Choroid plexus epithelial cell (primary cell): ENCODE measurements at regions not wholly inside any gene's neighbourhood (a gene's known extent, or its start where the extent isn't known, plus 50 kb on each side); places are given as distances from the start of the nearest gene placed in this dataset.

Source experiments
- DNase-seq: peaks from one replicate; pipeline ENCODE4 v3.0.0-alpha.2; 2010; ENCODE audit warnings: low read depth
- H3K4me3 ChIP-seq: 2 replicates; pipeline ENCODE4 v1.5.1; 2011; ENCODE audit warnings: low read depth, mild to moderate bottlenecking, control low read depth, low read length, moderate library complexity
- TF ChIP-seq, protein P1 (sequence below): conservative IDR thresholded peaks from 2 replicates; pipeline ENCODE4 v1.5.1; 2011; ENCODE audit warnings: low read depth, mild to moderate bottlenecking, control low read depth, inconsistent platforms, low read length, moderate library complexity

DNA sequence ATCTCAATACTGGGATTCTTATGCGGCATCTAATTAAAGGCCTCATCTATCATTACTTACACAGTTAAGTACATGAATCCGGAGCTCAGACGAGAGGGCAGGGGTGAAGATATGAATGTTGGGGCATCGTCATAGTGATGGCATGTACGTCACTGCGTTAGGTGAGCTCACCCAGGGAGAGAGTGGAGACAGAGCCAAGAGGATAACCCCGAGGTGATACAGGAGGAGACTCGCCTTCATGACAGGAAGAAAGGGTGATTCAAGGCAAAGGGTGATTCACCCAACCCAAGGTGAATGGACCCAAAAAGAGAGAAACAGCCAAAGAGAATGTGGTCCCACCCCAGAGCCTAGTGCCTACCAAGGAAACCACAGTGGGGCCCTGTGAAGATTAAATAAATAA lies 132.9 kb upstream of the BLID start:
- DNase-seq: no peak
- no peak overlapping the region for H3K4me3 ChIP-seq
- TF ChIP-seq, protein P1, sequence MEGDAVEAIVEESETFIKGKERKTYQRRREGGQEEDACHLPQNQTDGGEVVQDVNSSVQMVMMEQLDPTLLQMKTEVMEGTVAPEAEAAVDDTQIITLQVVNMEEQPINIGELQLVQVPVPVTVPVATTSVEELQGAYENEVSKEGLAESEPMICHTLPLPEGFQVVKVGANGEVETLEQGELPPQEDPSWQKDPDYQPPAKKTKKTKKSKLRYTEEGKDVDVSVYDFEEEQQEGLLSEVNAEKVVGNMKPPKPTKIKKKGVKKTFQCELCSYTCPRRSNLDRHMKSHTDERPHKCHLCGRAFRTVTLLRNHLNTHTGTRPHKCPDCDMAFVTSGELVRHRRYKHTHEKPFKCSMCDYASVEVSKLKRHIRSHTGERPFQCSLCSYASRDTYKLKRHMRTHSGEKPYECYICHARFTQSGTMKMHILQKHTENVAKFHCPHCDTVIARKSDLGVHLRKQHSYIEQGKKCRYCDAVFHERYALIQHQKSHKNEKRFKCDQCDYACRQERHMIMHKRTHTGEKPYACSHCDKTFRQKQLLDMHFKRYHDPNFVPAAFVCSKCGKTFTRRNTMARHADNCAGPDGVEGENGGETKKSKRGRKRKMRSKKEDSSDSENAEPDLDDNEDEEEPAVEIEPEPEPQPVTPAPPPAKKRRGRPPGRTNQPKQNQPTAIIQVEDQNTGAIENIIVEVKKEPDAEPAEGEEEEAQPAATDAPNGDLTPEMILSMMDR: no peak

DNA sequence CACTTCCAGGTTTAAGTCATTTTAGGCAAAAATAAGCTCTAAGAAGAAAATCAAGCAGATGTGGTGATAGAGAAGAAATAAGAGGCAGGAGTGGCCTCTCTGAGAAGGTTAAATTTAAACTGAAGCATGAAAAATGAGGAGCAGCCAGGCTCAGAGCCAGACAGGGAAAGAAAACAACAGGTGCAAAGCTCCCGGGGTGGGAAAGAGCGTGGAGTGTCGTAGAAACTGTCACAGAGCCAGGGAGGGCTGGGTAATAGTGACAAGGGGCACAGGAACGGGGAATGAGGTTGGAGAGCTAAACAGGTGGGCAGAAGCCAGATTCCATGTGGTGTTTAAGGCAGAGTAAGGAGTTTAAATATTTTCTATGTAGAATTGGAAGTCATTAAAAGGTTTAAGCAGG lies 132.1 kb upstream of the BLID start:
- H3K4me3 ChIP-seq: no peak overlapping the region
- TF ChIP-seq, protein P1: no peak
- DNase-seq: no peak

DNA sequence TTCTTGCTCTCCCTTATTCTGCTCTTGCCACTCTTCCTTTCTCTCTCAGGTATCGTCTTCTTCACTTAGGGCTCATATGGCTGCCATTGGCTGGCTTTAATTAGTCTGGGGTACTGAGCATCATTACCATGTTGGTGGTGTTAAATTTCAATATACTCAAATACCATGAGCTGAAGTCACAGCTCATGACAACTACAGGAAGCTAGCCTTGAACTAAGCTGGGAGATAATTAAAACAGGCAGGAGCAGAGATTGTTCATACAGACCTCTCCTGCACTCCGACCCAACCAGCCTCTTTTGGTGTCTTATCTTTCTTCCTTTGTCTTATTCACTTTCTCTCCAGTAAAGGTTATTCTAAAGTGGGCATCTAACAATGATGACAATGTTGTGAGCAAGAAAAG lies 130.9 kb upstream of the BLID start:
- H3K4me3 ChIP-seq: no peak overlapping the region
- TF ChIP-seq, protein P1: no peak
- no peak for DNase-seq

DNA sequence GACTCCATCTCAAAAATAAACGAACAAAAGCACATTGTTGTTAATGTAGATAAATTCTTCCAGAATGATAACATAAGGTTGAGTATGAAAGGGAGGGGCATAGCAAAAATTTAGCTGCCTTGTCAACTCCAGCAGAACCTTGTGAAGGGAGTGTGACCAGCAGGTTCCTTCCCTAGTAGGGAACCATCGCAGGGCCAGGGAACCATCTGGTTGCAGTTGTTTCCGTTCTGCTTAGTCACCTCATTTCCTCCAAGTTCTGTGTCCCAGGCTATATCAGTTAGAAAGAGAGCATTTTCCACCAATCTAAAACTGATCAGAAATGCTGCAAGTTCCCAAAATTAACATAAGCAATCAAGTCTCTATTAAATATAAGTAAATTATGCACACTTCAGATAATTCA lies 126.7 kb upstream of the BLID start:
- TF ChIP-seq, protein P1: no peak
- no peak for DNase-seq
- no peak overlapping the region for H3K4me3 ChIP-seq

DNA sequence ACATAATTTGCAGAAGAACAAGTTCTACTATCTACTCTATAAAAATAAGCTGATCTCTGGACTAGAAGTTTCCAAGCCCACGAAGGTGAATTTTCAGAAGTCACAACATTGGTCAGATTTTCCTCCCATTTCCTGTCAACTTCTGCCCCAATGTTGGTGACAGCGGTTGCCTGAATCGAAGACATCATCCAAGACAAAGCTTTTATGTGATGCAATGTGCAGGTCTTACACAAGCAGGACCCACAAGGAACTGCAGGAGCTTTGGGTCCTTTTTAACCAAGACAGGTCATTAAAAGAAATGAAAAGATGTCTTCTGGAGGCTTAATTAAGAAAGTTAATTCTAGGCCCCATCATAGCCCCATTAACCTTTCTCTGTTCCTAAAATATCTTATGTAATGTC lies 125.6 kb upstream of the BLID start:
- no peak overlapping the region for H3K4me3 ChIP-seq
- DNase-seq: no peak
- TF ChIP-seq, protein P1: no peak

DNA sequence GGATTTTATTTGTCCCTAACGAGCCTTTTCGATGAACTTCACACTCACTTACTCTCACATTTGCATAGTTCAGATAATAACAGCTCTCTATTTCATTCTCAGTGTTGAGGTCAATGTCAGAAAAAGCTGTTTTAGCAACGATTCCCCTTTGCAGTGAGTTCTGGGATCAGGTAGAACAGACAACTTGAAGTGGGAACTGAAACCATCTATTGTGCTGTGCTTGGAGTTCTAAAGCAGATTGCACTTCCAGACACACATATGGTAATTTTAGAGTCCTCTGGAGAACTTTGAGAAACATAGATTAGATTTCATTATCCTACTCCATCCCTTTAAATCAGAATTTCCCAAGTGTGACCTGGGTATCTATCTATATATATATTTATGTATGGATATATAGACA lies 124.6 kb upstream of the BLID start:
- no peak overlapping the region for H3K4me3 ChIP-seq
- DNase-seq: no peak
- TF ChIP-seq, protein P1: no peak

DNA sequence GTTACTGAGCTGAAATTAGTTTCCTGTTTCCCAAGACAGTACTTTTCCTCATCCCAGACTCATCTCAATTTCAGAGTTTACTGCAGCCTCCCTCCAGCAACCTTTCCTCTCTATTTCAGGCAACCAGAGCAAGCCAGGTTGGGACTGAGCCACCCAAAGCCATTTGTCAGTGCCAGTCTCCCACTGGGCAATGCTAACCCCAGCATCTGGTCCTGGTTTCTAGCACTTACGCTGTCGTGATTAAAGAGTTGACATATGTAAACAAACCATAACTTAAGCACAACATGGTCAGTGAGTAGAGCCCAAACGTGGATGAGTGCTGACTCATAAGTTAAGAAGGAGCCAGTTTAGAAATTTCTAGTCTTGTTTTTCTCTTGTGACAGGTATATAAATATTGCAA lies 119.6 kb upstream of the BLID start:
- peak; percentile 85 for DNase-seq
- no peak overlapping the region for H3K4me3 ChIP-seq
- TF ChIP-seq, protein P1: no peak
